HepG2 (cell line): ENCODE measurements at regions not wholly inside any gene's neighbourhood (a gene's known extent, or its start where the extent isn't known, plus 50 kb on each side); places are given as distances from the start of the nearest gene placed in this dataset.

Experiments
- ATAC-seq: fragments of 200-7000 bp; cut with Tn5 transposase; 3 replicates; pipeline ENCODE4 v1.9.1; 2020; ENCODE audit warnings: mild to moderate bottlenecking, moderate library complexity
- BruUV-seq: library from RNA; stranded (reverse); fragments of 400-500 nt; replicated peaks from 2 replicates; lab custom pipeline; 2021; lab: Mats Ljungman, UMichigan
- CTCF ChIA-PET: fragments of 300-600 bp; formaldehyde crosslinking; extraction: SDS; loops from one replicate; lab custom pipeline; 2021; ENCODE audit warnings: low total read pairs, inconsistent platforms, low intra/inter-chr PET ratio; lab: Yijun Ruan, JAX
- POLR2A ChIA-PET: fragments of 350-600 bp; sonication (Branson Sonifier 250); formaldehyde crosslinking; loops from one replicate; lab custom pipeline; 2020; ENCODE audit warnings: antibody characterized with exemption, inconsistent platforms; lab: Yijun Ruan, JAX
- DNase-seq: peaks from one replicate; pipeline ENCODE4 v3.0.0-alpha.2; 2015; ENCODE audit warnings: low spot score
- FAIRE-seq: peaks from 3 replicates; lab custom pipeline; 2011; peaks lifted over from hg19 to GRCh38; lab: Jason Lieb, UNC
- H2AFZ ChIP-seq: one replicate; pipeline ENCODE4 v1.6.1; 2011; ENCODE audit warnings: low read length, inconsistent platforms
- H3K27ac ChIP-seq: fragments of 300-600 bp; 3 replicates; pipeline ENCODE4 v1.8.0; 2011; ENCODE audit warnings: mixed run types, mild to moderate bottlenecking, mixed read lengths, low read length, inconsistent platforms; ENCODE audit not compliant: insufficient read depth; ENCODE audit errors: extremely low read length
- H3K27me3 ChIP-seq, 2 experiments: fragments of 200-600 bp in 1 of 2; 2 replicates in 1 of 2; 3 replicates in 1 of 2; pipeline versions ENCODE4 v1.6.0 to v1.8.0; 2011; ENCODE audit warnings: low read length in 2 of 2, mild to moderate bottlenecking in 2 of 2, moderate library complexity in 2 of 2, inconsistent platforms in 1 of 2; ENCODE audit not compliant: insufficient read depth in 2 of 2, control insufficient read depth in 1 of 2
- H3K36me3 ChIP-seq, 2 experiments: fragments of 200-600 bp in 1 of 2; replicated peaks in 1 of 2; 2 replicates in 1 of 2; 3 replicates in 1 of 2; pipeline versions ENCODE4 v1.5.1 to v1.8.0; 2011; ENCODE audit warnings: low read length in 2 of 2, inconsistent platforms in 1 of 2; ENCODE audit not compliant: insufficient read depth in 2 of 2, control insufficient read depth in 1 of 2
- H3K4me1 ChIP-seq: 2 replicates; pipeline ENCODE4 v1.5.1; 2012; ENCODE audit warnings: low read length, inconsistent platforms; ENCODE audit not compliant: insufficient read depth
- H3K4me2 ChIP-seq: 2 replicates; pipeline ENCODE4 v1.6.0; 2011; ENCODE audit warnings: low read depth, low read length, inconsistent platforms
- H3K4me3 ChIP-seq, 3 experiments: fragments of 200-600 bp in 1 of 3; sonication (generic), shearing (Covaris generic) in 1 of 3; replicated peaks in 1 of 3; 2 replicates each; pipeline ENCODE4 v1.5.1; 2011 to 2016; ENCODE audit warnings: low read length in 3 of 3, inconsistent platforms in 2 of 3, low read depth in 2 of 3, mild to moderate bottlenecking in 2 of 3, control low read depth in 1 of 3, mixed read lengths in 1 of 3; ENCODE audit not compliant: insufficient read depth in 1 of 3
- H3K79me2 ChIP-seq: one replicate; pipeline ENCODE4 v1.6.1; 2011; ENCODE audit warnings: low read length, inconsistent platforms; ENCODE audit not compliant: insufficient read depth
- H3K9ac ChIP-seq: 2 replicates; pipeline ENCODE4 v1.6.0; 2011; ENCODE audit warnings: mild to moderate bottlenecking, low read depth, low read length, inconsistent platforms; ENCODE audit not compliant: insufficient read depth
- H3K9me3 ChIP-seq: 2 replicates; pipeline ENCODE4 v1.5.1; 2012; ENCODE audit warnings: mild to moderate bottlenecking, low read length
- H4K20me1 ChIP-seq: 2 replicates; pipeline ENCODE4 v1.6.0; 2011; ENCODE audit warnings: inconsistent platforms, mild to moderate bottlenecking, low read length, moderate library complexity; ENCODE audit not compliant: insufficient read depth
- BHLHE40 ChIP-seq: IDR thresholded peaks from 2 replicates; pipeline ENCODE4 v1.6.1; 2011; ENCODE audit warnings: low read length, improper control_type of control experiment
- KLF6 ChIP-seq: IDR thresholded peaks from 2 replicates; pipeline ENCODE4 v1.8.0; 2016; ENCODE audit warnings: missing biosample characterization, missing genetic modification reagents
- MTA3 ChIP-seq: sonication (generic); formaldehyde crosslinking; IDR thresholded peaks from 2 replicates; pipeline ENCODE4 v1.4.0; 2020; ENCODE audit warnings: missing genetic modification reagents
- NAIF1 ChIP-seq: sonication (generic); formaldehyde crosslinking; IDR thresholded peaks from 2 replicates; pipeline ENCODE4 v1.5.0; 2020; ENCODE audit warnings: mild to moderate bottlenecking, missing genetic modification reagents, borderline replicate concordance
- NFATC3 ChIP-seq: sonication (generic); formaldehyde crosslinking; IDR thresholded peaks from 2 replicates; pipeline ENCODE4 v1.5.1; 2020; ENCODE audit warnings: mild to moderate bottlenecking, missing genetic modification reagents
- SIN3A ChIP-seq: IDR thresholded peaks from 2 replicates; pipeline ENCODE4 v1.6.1; 2011; ENCODE audit warnings: low read depth, mild to moderate bottlenecking, control low read depth, low read length, borderline replicate concordance
- SMAD1 ChIP-seq: sonication (generic); formaldehyde crosslinking; IDR thresholded peaks from 2 replicates; pipeline ENCODE4 v1.4.0; 2020; ENCODE audit warnings: missing genetic modification reagents, low read depth, mild to moderate bottlenecking, borderline replicate concordance
- SMAD9 ChIP-seq: sonication (generic); formaldehyde crosslinking; IDR thresholded peaks from 2 replicates; pipeline ENCODE4 v1.5.1; 2020; ENCODE audit warnings: mild to moderate bottlenecking, missing genetic modification reagents
- ZBTB38 ChIP-seq: sonication (generic); formaldehyde crosslinking; IDR thresholded peaks from 2 replicates; pipeline ENCODE4 v1.5.1; 2020; ENCODE audit warnings: mild to moderate bottlenecking, missing genetic modification reagents
- ZFP36L2 ChIP-seq: sonication (generic); formaldehyde crosslinking; IDR thresholded peaks from 2 replicates; pipeline ENCODE4 v1.4.0; 2020; ENCODE audit warnings: missing genetic modification reagents
- ZNF251 ChIP-seq: sonication (generic); formaldehyde crosslinking; IDR thresholded peaks from 2 replicates; pipeline ENCODE4 v1.9.0; 2021; ENCODE audit warnings: mild to moderate bottlenecking, missing genetic modification reagents
- ZNF337 ChIP-seq: sonication (generic); formaldehyde crosslinking; IDR thresholded peaks from 2 replicates; pipeline ENCODE4 v1.5.1; 2020; ENCODE audit warnings: missing genetic modification reagents, low read depth, mild to moderate bottlenecking, borderline replicate concordance
- ZNF510 ChIP-seq: sonication (generic); formaldehyde crosslinking; IDR thresholded peaks from 2 replicates; pipeline ENCODE4 v1.4.0; 2020; ENCODE audit warnings: low read depth, mild to moderate bottlenecking, missing genetic modification reagents
- ZNF552 ChIP-seq: sonication (generic); formaldehyde crosslinking; IDR thresholded peaks from 2 replicates; pipeline ENCODE4 v1.9.0; 2022; ENCODE audit warnings: missing genetic modification reagents, mild to moderate bottlenecking, borderline replicate concordance
- WGBS: methylation state at CpG from one replicate; pipeline ENCODE4 v1.1.6; 2017; ENCODE audit warnings: low lambda C conversion rate; 5-methylcytosine and 5-hydroxymethylcytosine counted together
- in situ Hi-C: cut with HindIII; loops from 2 replicates; pipeline ENCODE4 v1.10.0; 2017; ENCODE audit warnings: low pct_unique_long_range_greater_than_20kb; ENCODE audit not compliant: extremely low pct_ligation_motif_present
- intact Hi-C: fragments of 100-400 bp; cut with micrococcal nuclease; formaldehyde crosslinking; loops from one replicate; pipeline ENCODE4 v1.10.0; 2022; ENCODE audit not compliant: unreplicated experiment
- TF ChIP-seq, protein P1 (sequence below): sonication (generic); formaldehyde crosslinking; IDR thresholded peaks from 2 replicates; pipeline ENCODE4 v1.4.0; 2020; ENCODE audit warnings: low read depth, mild to moderate bottlenecking, missing genetic modification reagents
- TF ChIP-seq, protein P2 (sequence below): sonication (generic); formaldehyde crosslinking; conservative IDR thresholded peaks from 2 replicates; pipeline ENCODE4 v1.8.0; 2022; ENCODE audit warnings: missing genetic modification reagents
- TF ChIP-seq, protein P3 (sequence below): IDR thresholded peaks from 2 replicates; pipeline ENCODE4 v1.6.1; 2016
- TF ChIP-seq, protein P4 (sequence below): sonication (generic); formaldehyde crosslinking; IDR thresholded peaks from 2 replicates; pipeline ENCODE4 v1.8.1; 2023; ENCODE audit warnings: mild to moderate bottlenecking, missing genetic modification reagents, borderline replicate concordance

DNA sequence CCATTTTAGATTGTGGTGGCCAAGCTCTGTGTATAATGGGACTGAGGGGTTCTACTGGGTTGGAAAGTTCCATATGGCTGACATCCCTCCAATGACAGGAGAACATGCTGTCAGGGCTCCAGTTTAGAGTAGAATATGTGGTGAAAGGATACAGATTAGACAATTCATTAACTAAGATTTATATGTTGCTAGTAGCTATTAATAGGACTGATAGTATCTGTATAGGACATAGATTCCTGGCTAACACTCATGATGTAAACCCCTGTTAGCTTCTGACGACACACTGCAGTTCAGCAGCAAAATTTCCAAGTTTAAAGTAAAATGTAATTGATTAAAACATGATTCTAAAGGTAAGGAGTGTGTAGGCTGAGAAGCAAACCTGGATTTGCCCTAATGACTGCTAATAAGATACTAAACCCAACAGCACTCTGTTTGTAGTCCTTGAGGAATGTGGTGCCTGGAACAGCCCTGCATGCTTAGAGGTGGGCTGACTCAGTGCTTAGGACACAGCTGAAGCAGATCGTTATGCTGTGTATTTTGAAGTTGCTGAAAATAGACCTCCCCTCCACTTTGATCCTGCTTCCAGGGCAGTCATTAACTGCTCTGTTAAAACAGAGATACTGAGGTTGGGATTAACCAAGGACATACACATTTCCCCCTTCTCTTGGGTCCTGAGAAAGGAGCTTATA is 1129.6 kb downstream of the SORCS3 start:
- H3K9ac ChIP-seq, result no peak overlapping the region
- H3K9me3 ChIP-seq, result peaks cover 6% of the 10 kb centered on the region; the same call in 1 of the 2 replicates
- FAIRE-seq, result no peak
- no peak overlapping the region for H3K4me2 ChIP-seq
- POLR2A ChIA-PET, result no interaction called here
- ATAC-seq, result no peak
- no TSS peak for BruUV-seq
- CTCF ChIA-PET, result no interaction called here
- no peaks in the 10 kb centered on the region for H3K27me3 ChIP-seq
- H3K4me3 ChIP-seq, result no peak overlapping the region
- H3K4me1 ChIP-seq, result no peaks in the 10 kb centered on the region
- intact Hi-C loops (no loop called here), in situ Hi-C loops (no loop called here)
- WGBS, result 0% methylated on average over 1 of the region's 2 CpGs
- no peak for DNase-seq
- H2AFZ ChIP-seq, result no peak overlapping the region
- no peaks in the 10 kb centered on the region for H3K36me3 ChIP-seq
- no peak overlapping the region for H3K27ac ChIP-seq
- no peaks in the 10 kb centered on the region for H3K79me2 ChIP-seq
- H4K20me1 ChIP-seq, result no peaks in the 10 kb centered on the region
- TF ChIP-seq ZNF552, result no peak
- TF ChIP-seq, protein P1, sequence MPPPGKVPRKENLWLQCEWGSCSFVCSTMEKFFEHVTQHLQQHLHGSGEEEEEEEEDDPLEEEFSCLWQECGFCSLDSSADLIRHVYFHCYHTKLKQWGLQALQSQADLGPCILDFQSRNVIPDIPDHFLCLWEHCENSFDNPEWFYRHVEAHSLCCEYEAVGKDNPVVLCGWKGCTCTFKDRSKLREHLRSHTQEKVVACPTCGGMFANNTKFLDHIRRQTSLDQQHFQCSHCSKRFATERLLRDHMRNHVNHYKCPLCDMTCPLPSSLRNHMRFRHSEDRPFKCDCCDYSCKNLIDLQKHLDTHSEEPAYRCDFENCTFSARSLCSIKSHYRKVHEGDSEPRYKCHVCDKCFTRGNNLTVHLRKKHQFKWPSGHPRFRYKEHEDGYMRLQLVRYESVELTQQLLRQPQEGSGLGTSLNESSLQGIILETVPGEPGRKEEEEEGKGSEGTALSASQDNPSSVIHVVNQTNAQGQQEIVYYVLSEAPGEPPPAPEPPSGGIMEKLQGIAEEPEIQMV (CRISPR knock-in tag), result no peak
- no peak for TF ChIP-seq BHLHE40
- no peak for TF ChIP-seq KLF6 (CRISPR knock-in tag)
- no peak for TF ChIP-seq ZNF251 (CRISPR knock-in tag)
- no peak for TF ChIP-seq ZBTB38
- TF ChIP-seq, protein P2, sequence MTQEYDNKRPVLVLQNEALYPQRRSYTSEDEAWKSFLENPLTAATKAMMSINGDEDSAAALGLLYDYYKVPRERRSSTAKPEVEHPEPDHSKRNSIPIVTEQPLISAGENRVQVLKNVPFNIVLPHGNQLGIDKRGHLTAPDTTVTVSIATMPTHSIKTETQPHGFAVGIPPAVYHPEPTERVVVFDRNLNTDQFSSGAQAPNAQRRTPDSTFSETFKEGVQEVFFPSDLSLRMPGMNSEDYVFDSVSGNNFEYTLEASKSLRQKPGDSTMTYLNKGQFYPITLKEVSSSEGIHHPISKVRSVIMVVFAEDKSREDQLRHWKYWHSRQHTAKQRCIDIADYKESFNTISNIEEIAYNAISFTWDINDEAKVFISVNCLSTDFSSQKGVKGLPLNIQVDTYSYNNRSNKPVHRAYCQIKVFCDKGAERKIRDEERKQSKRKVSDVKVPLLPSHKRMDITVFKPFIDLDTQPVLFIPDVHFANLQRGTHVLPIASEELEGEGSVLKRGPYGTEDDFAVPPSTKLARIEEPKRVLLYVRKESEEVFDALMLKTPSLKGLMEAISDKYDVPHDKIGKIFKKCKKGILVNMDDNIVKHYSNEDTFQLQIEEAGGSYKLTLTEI (CRISPR knock-in tag), result no peak
- TF ChIP-seq SMAD9 (CRISPR knock-in tag), result no peak
- TF ChIP-seq, protein P3, sequence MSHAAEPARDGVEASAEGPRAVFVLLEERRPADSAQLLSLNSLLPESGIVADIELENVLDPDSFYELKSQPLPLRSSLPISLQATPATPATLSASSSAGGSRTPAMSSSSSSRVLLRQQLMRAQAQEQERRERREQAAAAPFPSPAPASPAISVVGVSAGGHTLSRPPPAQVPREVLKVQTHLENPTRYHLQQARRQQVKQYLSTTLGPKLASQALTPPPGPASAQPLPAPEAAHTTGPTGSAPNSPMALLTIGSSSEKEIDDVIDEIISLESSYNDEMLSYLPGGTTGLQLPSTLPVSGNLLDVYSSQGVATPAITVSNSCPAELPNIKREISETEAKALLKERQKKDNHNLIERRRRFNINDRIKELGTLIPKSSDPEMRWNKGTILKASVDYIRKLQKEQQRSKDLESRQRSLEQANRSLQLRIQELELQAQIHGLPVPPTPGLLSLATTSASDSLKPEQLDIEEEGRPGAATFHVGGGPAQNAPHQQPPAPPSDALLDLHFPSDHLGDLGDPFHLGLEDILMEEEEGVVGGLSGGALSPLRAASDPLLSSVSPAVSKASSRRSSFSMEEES (CRISPR knock-in tag), result no peak
- no peak for TF ChIP-seq ZNF510
- no peak for TF ChIP-seq SMAD1 (CRISPR knock-in tag)
- TF ChIP-seq NFATC3 (CRISPR knock-in tag), result no peak
- no peak for TF ChIP-seq ZFP36L2
- TF ChIP-seq, protein P4, sequence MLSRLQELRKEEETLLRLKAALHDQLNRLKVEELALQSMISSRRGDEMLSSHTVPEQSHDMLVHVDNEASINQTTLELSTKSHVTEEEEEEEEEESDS (CRISPR knock-in tag), result no peak
- TF ChIP-seq MTA3 (CRISPR knock-in tag), result no peak
- no peak for TF ChIP-seq SIN3A
- TF ChIP-seq NAIF1 (CRISPR knock-in tag), result no peak
- no peak for TF ChIP-seq ZNF337
